ENCODE measurements at regions not wholly inside any gene's neighbourhood (a gene's known extent, or its start where the extent isn't known, plus 50 kb on each side); places are given as distances from the start of the nearest gene placed in this dataset.

DNA sequence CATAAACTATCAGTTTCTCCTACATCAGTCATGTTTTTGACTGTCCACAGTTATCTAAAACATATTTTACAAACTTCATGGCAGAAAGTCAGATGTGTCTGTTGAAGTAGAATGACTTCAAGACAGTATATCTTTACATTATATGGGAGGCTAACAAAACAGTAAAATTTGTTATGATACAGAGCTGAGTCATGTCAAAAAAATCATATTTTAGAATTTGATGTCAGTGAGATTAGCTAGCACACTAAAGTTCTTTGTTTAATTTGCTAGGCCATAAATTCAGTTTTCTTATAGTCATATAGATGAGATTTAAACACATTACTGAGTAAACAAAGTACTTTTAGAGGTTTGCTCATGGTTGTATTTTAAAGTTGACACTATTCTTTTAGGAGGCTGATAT is 80.3 kb upstream of the IGSF10 start:
- no peak overlapping the region for H3K27ac ChIP-seq
- no peaks in the 10 kb centered on the region for H3K36me3 ChIP-seq
- TF ChIP-seq, protein P1, sequence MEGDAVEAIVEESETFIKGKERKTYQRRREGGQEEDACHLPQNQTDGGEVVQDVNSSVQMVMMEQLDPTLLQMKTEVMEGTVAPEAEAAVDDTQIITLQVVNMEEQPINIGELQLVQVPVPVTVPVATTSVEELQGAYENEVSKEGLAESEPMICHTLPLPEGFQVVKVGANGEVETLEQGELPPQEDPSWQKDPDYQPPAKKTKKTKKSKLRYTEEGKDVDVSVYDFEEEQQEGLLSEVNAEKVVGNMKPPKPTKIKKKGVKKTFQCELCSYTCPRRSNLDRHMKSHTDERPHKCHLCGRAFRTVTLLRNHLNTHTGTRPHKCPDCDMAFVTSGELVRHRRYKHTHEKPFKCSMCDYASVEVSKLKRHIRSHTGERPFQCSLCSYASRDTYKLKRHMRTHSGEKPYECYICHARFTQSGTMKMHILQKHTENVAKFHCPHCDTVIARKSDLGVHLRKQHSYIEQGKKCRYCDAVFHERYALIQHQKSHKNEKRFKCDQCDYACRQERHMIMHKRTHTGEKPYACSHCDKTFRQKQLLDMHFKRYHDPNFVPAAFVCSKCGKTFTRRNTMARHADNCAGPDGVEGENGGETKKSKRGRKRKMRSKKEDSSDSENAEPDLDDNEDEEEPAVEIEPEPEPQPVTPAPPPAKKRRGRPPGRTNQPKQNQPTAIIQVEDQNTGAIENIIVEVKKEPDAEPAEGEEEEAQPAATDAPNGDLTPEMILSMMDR (IDR thresholded peaks at IDR 0.05), result no peak
- H3K27me3 ChIP-seq, result no peaks in the 10 kb centered on the region
- no peaks in the 10 kb centered on the region for H3K4me1 ChIP-seq
- H3K4me3 ChIP-seq, result no peak overlapping the region
- no peak for DNase-seq (ENCODE audit: low spot score)
- H3K9me3 ChIP-seq, result no peaks in the 10 kb centered on the region

DNA sequence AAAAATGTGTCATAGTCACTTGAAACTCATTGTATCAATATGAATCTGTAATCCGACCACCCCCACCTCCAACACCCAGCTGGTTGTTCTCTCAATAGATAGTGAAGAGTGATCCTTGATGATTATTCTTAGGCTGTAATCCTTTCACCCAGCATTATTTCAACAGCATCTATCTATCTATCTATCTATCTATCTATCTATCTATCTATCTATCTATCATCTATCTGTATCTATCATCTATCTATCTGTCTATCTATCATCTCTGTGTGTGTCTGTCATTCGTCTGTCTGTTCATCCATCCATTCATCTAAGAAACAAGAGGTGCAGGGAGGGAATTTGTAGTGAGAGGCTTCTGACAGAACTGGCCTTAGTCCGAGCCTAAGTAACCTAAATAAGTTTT is 78.7 kb upstream of the IGSF10 start:
- Histone ChIP-seq H3K27me3 (no peaks in the 10 kb centered on the region), H3K36me3 (no peaks in the 10 kb centered on the region), H3K4me3 (no peak overlapping the region), H3K9me3 (no peaks in the 10 kb centered on the region), H3K4me1 (no peaks in the 10 kb centered on the region), H3K27ac (peak overlapping the region in 1 of 2 donors; percentile 39)
- TF ChIP-seq, protein P1 (IDR thresholded peaks at IDR 0.05), result no peak
- no peak for DNase-seq (ENCODE audit: low spot score)

DNA sequence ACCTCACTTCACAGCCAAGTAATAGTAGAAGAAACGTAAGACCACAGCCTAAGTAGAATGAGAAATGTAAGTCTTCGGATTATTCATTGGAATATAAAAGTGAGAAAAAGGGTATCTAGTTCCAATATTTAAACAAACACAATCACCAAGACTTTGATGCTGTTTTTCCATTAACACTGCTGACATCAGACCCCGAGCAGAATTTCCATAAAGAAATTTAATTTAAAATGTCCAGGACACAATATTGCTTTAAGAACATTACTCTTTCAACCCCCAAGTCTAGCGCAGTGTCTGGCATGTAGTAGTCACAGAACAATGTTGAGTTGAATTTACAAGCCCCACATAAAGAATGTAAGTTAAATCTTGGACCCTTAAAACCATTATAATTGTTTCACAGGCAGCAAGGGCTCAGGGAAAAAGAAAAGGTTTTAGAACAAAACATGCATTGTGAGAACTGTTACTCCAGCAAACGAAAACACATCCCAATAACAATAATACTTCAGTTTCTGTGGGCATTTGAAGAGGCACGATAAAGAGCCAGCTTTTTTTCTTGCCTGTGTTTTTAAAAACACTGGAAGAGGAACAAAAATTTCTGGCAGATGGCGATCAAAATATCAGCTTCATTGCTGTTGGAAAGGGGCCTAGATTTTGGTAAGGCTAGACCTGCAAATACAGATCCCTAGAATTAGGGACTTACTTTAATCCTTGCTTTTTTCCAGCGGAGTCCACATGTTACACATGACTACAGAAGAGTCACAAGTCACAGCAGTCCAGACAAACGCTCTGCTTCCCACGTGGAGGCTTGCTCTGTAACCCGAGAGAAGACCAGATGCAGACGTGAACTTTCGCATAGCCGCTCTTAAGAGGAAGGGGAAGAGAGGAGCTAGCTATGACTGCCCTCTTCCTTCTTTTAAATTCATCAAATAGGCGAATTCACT is 77.9 kb upstream of the IGSF10 start:
- TF ChIP-seq, protein P1 (IDR thresholded peaks at IDR 0.05), result no peak
- Histone ChIP-seq H3K4me3 (no peak overlapping the region), H3K36me3 (no peaks in the 10 kb centered on the region), H3K9me3 (no peaks in the 10 kb centered on the region), H3K27me3 (no peaks in the 10 kb centered on the region), H3K4me1 (no peaks in the 10 kb centered on the region), H3K27ac (peak overlapping the region; percentile 39 to 49)
- peak; percentile 66 for DNase-seq (ENCODE audit: low spot score)

DNA sequence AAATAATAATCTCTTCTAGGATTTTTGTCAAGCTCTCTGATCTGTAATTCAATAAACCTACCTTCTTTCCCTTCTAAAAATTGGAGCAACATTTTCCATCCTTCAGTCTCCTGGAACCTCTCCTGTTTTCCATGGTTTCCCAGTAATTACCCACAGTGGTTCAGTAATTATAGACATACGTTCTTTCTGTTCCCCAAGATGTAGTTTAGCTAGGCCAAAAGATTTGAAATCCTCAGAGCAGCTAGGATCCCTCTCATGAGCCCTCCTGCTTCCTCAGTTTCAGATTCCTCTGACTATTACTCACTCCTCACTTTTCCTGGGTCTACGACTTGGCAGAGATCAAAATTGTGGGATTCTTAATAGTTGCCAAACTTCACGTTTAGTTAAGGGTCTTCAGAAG is 76.9 kb upstream of the IGSF10 start:
- no peaks in the 10 kb centered on the region for H3K9me3 ChIP-seq
- DNase-seq (ENCODE audit: low spot score), result no peak
- TF ChIP-seq, protein P1 (IDR thresholded peaks at IDR 0.05), result no peak
- peak overlapping the region; percentile 39 to 49 for H3K27ac ChIP-seq
- H3K36me3 ChIP-seq, result no peaks in the 10 kb centered on the region
- no peak overlapping the region for H3K4me3 ChIP-seq
- no peaks in the 10 kb centered on the region for H3K4me1 ChIP-seq
- no peaks in the 10 kb centered on the region for H3K27me3 ChIP-seq

DNA sequence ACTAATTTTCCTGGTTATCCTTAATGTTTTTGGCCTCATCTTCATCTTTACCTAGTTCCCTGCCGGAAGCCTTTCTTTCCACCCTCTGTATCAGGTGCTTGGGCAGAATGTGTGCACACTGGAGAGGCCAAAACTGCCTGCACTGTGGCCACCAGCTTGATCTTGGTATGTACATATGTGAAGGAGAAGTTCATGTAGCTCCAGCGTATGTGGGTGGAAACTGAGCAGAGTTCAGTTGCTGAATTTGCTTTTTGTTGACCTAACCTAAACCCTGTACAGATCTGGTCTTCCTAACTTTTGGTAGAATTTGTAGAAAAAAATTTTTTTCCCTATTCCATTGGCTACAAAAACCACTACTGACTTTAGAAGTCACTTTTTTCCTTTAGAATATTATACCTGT is 65.9 kb upstream of the IGSF10 start:
- Histone ChIP-seq H3K4me1 (no peaks in the 10 kb centered on the region), H3K4me3 (no peak overlapping the region), H3K9me3 (no peaks in the 10 kb centered on the region), H3K36me3 (no peaks in the 10 kb centered on the region), H3K27ac (no peak overlapping the region), H3K27me3 (no peaks in the 10 kb centered on the region)
- DNase-seq (ENCODE audit: low spot score), result no peak
- TF ChIP-seq, protein P1 (IDR thresholded peaks at IDR 0.05), result no peak
